Fibroblast of skin of back (primary cell): ENCODE measurements at regions not wholly inside any gene's neighbourhood (a gene's known extent, or its start where the extent isn't known, plus 50 kb on each side); places are given as distances from the start of the nearest gene placed in this dataset.

Experiments
- DNase-seq: peaks from one replicate; pipeline ENCODE4 v3.0.0-alpha.2; 2013

DNA sequence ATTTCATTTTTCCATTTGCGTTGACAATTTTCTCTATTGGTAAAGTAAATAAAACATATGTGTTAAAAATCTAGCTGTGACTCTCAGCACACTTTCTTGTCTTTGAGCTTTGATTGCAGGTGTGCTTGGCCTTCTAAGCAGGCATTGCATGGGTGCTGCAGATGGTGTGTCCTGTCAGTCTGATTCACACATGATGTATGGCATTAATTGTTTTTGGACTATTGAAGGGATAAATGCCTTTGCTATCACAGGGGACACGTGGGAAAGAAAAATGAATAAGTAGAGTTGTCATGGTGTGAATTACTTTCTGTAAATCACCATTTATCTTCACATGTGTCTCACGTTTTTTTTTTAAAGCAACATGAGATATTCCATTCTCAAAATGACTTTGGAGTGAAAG, 211.3 kb upstream of the NAV3 start:
- no peak for DNase-seq

DNA sequence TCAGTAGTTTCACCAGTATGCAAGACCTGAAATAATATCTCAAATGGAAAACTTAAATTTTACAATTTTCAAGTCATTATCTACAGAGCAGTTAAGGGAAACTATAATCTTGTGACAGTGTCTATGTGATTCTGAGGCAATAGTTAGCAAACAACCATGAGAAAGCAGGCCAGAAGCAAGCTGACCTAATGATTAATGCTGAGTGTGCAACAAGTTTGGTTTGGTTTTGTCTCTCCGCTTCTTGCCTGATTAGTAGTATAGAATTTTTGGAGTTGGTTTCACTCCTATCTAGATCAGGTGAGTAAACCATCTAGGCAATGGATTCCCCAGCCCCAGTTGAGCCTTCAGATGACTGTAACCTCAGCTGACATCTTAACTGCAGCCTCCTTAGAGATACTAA, 212.9 kb upstream of the NAV3 start:
- no peak for DNase-seq

DNA sequence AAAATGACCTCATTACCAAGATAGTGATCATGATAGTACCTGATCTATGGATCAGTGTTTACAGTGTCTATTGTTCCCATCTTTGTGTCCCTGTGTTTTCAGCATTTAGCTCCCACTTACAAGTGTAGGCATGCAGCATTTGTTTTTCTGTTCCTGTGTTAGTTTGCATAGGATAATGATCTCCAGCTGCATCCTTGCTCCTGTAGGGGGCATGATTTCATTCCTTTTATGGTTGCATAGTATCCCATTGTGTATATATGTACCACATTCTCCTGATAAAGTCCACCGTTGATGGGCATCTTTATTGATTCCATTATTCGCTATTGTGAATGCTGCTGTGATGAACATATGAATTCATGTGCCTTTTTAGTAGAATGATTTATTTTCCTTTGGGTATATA, 215.4 kb upstream of the NAV3 start:
- peak; percentile 11 for DNase-seq

DNA sequence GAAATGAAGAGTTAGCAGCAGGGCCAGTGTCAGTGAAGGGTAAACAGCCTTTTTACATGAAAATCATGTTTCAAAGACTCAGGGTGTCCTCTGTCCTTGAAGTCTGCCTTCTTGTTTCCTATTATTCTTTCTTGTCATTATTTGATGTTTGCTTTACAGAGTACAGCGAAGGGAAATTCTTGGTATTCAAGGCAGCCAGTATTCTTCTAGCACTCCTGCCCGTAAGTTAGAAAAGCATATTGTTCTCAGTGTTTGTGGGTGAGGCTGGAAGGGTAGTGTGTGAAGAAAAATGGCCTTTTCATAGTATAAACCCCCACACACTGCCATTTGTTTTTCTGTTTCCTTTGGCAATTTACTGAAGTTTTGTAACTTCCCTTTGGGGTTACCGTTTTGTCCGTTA, 217.3 kb upstream of the NAV3 start:
- no peak for DNase-seq

DNA sequence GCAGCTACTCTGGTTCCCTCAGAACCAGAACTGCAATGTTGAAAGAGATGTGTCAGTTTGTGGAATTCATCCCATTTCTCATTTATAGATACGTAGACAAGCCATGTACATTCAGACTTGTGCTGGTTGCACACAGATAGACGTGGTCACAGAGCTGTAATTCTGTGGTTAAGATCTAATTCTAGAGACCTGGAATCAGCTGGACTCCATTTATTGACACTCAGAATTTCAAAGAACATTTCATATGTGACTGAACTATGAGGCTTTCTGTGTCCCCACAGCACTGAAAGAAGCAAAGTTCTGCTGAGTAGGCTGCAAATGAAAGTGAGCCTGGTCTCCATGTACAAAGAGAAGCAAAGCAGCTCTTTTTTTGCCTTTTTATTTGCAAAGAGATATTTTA, 220.2 kb upstream of the NAV3 start:
- DNase-seq: no peak

DNA sequence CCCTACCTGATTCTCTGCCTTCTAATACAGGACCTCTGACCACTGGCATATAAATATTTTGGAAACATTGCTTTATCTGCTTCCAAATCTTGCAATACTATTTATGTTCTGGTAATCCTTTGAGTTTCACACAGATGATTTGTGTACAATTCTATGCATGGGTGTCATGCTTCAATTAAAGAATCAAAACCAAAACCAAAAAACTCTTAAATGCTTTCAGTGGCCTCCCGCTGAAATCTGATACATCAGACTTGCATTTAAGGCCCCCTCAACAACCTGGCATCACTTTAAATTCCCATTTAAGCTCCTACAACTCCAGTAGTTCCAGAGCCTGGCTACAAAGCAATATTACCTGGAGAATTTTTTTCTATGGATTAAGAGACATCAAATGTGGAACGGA, 221.7 kb upstream of the NAV3 start:
- no peak for DNase-seq

DNA sequence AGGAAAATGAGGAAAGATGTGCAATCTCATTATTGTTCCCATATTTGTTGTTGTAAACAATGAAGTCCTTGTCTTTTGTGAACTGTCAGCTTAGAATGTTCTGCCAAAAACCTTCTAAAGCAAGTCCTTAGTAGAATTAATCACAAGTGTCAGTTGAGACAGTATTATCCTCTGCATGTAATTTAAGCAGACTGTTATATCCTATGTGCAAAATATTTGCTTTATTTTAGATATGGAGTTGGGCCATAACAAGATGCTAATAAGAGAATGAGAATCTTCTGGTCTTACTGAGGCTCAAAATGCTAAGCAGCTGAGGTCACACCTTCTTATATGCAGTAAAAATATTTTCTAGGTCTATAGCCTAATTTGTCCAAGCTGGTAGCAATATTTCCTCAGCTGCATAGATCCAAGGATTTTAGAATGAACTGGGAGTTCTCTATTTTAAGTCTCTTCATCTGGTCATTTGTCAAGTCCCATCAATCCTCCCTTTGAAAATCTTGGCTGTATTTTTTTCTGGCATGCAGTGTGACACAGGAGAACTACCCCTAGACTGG, 222.3 kb upstream of the NAV3 start:
- no peak for DNase-seq

DNA sequence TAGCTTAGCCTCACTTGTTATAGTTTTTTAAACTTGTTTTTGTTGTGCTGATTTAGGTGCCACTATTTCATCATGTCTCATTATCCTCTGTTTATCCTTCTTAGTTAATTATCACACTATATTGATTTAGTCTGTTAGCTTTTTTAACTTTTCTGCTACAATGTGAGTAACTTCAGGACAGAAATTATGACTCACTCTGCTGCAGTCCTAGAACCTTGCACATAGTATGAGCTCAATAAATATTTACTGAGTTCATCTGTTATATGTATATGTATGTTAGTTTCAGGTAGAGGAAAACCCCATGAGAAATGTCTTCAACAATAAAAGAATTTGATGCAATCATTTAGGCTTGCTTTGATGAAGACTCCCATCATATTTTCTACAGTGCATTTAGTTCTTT, 224.3 kb upstream of the NAV3 start:
- no peak for DNase-seq

DNA sequence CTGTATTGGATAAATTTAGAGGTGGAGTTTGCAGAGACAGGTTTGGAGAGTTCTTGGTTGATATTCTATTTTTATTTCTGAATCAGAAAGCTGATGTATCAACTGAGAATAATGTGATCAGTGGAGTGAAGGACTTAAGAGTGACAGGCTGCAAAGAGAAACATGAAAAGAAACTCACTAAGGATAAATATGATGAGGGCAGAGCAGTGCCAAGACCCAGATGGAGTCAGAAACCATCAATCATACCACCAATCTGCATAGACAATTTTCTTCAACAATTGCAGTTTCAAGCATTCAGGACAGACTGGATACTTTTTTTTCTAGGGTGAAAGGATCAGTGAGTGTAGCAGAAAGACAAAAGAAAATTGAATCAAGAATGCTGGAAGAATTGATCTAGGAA, 226.7 kb upstream of the NAV3 start:
- no peak for DNase-seq

DNA sequence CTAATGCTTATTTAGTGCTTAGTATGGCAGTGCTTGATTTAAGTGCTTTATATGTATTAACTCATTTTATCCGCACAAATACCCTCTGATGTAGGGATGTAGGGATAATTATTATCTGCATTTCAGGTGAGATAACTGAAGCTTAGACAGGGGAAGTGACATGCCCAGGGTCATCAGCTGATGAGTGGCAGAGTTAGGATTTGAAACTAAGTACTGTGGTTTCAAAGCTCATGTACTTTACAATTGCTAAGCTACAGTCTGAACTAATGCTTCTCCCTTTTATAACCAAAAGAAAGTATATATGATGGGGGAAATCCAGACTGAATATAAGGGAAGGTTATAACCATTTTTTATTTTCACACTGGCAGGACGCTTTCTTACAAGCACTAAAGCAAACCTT, 229.6 kb upstream of the NAV3 start:
- no peak for DNase-seq

DNA sequence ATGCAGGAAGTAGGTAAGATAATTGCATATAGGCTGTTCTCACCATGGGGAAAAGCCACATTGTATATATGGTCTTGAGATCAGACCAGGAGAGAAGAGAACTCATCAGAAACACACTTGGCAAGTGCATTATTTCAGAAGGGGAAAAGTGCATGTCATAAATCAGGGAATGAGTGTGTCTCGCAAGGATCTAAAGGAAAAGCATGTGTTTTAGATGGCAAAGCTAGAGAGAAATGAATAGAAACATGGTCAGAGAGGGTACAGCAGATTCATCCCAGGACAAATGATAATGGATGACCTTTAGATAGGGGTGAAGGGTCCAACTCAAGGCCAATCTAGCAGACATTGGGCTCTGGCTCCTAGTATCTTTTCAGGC, 230.2 kb upstream of the NAV3 start:
- no peak for DNase-seq

DNA sequence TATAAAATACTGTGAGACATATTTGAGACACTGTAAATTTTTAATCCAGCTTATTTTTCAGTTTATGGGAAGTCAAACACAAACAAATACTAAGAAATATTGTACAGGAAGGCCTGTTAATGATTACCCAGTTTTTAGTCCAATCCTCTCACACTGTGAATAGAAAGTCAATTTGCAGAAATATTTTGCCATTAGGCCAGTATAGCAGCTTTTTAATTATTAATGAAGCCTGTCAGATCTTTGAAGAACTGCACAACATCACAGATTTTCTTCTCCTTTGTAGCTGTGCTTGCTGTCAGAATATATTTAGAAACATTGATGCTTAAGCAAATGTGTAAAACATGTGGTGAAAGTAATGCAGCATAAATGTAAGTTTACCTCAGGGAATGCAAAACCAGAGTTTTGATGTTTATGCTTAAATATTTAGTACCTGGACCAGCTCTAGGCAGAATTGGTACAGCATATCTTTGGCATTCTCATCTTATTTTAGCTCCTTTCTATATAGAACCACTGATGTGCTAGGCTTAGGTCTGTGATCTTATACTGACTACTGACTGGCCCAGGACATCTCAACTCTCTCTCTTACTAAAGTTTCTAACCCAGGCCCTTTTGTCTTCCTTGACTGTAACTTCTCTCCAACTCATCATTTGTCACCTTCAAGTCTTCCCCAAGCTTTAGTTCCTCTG, 230.8 kb upstream of the NAV3 start:
- no peak for DNase-seq

DNA sequence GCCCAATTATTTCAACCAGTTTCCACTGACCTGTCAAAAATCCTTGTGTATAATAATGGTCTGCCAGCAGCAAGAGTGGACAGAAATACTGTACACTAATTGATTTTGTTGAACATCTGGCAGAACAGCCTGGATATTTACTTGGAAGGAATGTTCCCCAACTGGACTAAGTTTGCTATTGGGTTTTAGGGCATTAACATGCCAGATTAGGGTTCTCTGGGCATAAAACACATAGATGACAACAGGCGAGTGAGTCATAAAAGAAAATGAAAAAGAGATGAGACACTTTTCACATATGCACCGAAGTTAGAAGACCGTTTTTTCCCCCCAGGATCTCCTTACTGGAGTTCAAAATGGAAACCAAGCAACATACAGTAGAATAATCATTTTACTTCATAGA, 236.3 kb upstream of the NAV3 start:
- no peak for DNase-seq

DNA sequence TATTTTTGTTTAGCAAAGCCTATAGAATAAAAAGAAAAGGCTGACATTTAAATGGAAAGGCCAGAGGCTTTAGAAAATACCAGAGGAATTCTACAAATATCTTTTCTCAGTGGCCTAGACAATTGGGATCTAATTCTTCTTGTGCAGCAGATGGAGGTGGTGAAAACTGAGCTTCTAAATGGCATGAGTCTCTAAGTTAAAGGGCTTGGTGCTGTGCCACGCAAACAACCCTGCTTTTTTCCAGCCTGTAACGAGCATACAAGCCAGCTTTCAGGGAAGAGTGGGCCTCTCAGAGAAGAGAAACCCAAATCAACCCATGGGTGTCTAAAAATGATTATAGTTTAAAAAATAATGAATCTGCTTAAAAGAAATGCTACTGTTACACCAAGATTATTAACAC, 237.9 kb upstream of the NAV3 start:
- DNase-seq: no peak

DNA sequence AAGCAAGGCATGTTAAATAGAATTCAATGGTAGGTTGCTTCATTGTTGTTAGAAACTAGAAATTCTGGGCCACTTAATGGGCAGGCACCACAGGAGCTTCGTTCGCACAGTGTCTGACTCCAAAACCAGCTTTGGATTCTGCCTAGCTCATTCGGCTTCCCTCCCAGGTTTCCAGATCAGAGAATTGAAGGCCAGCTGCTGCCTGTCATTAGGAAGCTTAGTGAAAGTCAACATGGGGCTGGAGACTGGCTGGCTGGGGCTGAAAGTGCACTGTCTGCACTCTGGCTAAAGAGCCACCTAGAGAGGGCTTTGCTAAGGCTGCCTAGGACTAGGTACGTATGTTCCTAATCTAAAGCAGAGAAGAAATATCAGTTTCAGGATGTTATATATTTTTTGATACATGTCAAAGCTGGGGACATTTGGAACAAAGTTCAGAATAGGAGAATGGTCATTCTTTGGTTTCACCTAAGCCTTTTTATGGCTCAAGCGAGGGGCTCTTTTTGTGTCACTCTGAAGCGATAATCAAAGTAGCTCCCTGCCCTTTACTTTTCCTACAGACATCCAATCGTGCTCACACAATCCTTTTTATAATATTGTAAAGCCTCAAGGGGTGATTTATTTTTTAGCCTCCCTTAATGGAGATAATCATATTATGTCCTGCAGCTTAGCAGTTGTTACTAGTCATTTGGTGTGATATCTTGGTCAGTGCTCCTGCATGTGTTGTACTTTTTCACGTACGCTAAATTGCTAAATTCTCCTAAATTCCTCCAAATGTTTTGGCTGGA, 238.5 kb upstream of the NAV3 start:
- no peak for DNase-seq

DNA sequence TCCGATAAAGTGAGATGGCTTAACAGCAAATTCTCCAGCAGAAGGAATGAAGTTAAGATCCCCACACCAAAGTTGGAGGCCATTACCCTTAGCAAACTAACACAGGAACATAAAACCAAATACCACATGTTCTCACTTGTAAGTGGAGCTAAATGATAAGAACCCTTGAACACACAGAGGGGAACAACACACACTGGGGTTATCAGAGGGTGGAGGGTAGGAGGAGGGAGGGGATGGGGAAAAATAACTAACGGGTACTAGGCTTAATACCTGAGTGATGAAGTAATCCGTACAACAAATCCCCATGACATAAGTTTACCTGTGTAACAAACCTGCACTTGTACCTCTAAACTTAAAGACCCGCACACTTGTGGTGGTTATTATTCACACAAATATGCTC, 240.4 kb upstream of the NAV3 start:
- no peak for DNase-seq

DNA sequence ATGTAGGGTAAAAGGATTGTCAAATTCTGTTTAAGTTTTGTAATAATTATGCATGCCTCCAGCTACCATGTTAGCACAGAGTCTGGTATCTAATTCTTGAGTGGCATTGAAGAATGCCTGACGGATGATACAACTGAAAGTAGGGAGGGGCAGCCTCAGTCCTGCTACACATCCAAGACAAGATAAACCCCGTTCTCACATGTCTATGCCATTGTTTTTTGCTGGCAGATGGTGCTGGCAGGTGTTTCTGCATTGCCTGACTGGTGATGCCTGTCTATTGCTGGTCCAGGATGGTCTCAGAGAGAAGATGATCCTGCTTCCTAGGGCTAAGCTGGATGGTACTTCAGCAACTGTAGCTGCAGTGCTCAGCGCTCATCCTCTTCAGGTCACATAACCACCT, 245.8 kb upstream of the NAV3 start:
- no peak for DNase-seq

DNA sequence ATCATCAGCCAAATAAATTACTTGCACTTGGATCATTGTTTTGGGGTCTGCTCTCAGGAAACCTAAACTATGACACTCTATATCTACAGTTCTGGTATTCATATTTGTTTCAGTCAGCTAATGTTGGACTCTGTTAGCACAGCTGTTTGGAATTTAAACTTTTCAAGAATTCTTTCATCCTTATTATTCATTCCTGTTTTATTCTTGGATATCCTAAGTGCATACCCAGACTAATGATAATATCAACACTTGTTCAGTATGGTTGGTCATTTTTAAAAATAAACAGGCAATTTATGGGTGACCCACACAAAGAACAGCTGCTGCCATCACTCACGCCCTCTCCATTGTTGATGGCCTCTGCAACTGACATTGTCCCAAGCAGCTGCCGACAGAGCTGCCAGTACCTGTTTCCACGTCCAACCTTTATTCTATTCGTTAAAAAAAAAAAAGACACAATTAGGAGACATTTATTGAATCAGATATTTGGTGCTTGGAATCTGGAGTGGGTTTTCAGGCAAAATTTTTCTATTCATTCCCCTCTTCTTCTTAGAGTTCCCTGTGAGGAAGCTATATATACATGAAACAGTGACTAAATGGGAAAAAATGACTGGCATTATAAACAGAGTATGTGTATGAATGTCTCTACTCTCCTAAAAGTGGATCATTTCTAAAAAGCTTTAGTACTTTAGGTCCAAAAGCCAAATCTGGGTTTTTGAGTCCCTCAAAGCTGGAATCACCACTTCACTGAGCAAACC, 252.1 kb upstream of the NAV3 start:
- peak; percentile 73 for DNase-seq

DNA sequence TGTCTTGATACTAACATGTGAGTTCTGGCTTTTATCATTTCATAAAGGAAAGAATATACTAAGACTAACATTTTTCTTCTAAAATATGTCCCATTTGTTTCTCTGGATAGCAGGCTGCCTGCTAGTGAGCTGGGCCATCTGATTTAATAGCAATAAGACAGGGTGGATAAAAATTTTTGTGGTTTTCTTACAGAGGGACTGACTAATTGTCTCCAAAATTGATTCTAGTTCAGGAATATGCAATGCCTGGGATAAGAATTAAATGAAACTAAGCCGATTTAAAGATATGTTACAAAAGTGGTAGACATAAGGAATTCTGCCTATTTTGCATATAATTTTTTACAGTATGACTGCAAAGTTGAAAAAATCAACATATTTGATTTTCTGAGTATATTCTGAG, 252.9 kb upstream of the NAV3 start:
- DNase-seq: peak; percentile 57

DNA sequence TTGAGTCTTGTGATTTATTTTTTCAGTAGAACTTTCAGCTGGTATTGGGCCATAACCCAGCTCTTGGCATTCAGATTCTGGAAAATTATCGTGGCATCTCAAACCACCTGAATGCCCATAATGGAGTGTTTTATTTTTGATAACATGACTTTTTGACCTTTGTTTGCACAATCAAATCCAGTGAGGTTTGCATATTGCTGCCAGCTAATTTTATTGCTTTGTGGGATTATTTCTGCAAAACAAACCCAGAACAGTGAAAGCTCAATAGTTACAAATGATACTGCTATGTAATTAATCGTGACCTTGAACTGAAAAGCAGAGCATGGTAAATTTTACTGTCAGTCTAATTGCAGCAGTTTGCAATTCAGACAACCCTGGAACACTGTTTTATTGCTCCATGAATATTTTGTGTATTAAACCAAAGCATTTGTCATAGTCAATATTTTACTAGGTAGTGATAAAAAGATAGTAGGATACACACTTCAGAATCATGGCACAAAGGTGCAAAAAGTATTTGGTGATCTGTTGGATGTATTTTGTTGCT, 255.2 kb upstream of the NAV3 start:
- DNase-seq: no peak

DNA sequence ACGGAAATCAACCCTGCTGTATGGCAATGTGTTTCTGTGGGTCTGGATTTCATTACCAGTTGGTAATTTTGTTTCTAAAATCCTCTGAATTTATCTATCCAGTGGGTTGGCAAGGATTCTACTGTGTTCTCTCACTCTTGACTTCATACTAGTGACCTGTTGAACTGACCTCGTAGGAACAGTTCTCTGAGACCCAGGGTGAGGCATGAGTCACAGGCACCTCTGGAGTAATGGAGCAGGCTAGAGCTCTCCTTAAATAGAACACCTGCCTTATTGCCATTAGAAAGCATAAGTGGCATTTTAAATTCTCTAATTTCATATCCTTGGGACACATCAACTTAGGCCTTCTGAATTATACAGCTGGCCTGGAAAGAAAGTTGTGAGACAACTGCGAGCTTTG, 258.3 kb upstream of the NAV3 start:
- DNase-seq: no peak

DNA sequence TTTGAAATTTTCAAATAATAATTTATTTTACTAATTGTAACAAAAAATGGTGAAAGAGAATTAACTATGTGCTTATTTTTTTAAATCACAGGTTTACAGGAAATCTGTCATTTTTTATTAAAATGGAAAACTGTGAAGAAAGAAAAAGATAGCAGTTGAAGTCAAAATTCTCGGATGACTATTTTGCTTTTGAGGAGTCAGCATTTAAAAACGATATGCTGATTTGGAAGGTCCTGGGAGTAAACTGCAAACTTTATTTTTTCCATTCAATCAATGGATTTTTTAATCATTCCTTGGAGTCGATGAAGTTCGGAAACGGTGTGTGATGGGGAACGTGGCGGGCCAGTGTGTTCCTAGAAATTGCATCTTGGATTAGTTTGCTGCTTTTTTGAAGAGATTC, 258.9 kb upstream of the NAV3 start:
- no peak for DNase-seq

DNA sequence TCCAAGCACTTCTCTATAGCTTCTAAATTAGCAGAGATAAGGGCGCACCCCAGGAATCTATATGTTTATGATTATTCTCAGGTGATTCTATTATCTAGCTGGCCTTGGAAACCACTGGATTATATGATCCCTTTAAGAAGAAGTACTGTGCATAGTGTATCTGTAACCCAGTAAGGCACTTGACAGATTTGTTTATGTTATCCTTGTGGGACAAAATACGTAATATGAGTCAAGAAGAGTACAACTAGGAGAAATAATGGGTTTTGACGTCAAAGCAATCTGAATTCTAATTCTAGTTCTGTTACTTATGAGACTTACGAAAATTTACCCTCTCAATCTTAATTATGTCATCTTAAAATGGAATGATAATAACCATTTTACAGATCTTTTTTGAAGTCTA, 259.6 kb upstream of the NAV3 start:
- no peak for DNase-seq
